Natural killer cell (primary cell): ENCODE measurements at regions not wholly inside any gene's neighbourhood (a gene's known extent, or its start where the extent isn't known, plus 50 kb on each side); places are given as distances from the start of the nearest gene placed in this dataset.

ENCODE experiments used
- ATAC-seq, 3 donors: fragments of 150-1000 bp in 2 of 3; fragments of 200-7000 bp in 1 of 3; cut with Tn5 transposase; 1 replicate in 1 of 3; 2 replicates in 2 of 3; pipeline ENCODE4 v1.10.0; 2021; ENCODE audit warnings: mild to moderate bottlenecking in 2 of 3, moderate library complexity in 2 of 3
- DNase-seq, 2 donors: peaks; one replicate each; pipeline versions ENCODE4 v3.0.0 to v3.0.0-alpha.2; 2013 to 2021; ENCODE audit warnings: mixed read lengths in 1 of 2
- H3K27ac ChIP-seq: one replicate; pipeline ENCODE4 v1.5.1; 2013; ENCODE audit warnings: mild to moderate bottlenecking, low read length
- H3K27me3 ChIP-seq: one replicate; pipeline ENCODE4 v1.6.1; 2013; ENCODE audit warnings: low read length; ENCODE audit not compliant: control insufficient read depth, insufficient read depth
- H3K36me3 ChIP-seq: one replicate; pipeline ENCODE4 v1.6.1; 2013; ENCODE audit warnings: low read length; ENCODE audit not compliant: control insufficient read depth, insufficient read depth
- H3K4me1 ChIP-seq: one replicate; pipeline ENCODE4 v1.6.1; 2013; ENCODE audit warnings: low read length; ENCODE audit not compliant: control insufficient read depth, insufficient read depth
- H3K4me3 ChIP-seq: one replicate; pipeline ENCODE4 v1.5.1; 2013; ENCODE audit warnings: low read length
- H3K9me3 ChIP-seq: one replicate; pipeline ENCODE4 v1.6.1; 2013; ENCODE audit warnings: low read length; ENCODE audit not compliant: control insufficient read depth, insufficient read depth
- H3K27ac Mint-ChIP-seq, 2 donors: one replicate each; pipeline ENCODE4 v1.8.0; 2022; ENCODE audit warnings: mild to moderate bottlenecking in 2 of 2, mixed read lengths in 2 of 2, moderate library complexity in 1 of 2
- H3K27me3 Mint-ChIP-seq, 2 donors: one replicate each; pipeline ENCODE4 v1.8.0; 2022; ENCODE audit warnings: low read depth in 2 of 2, mixed read lengths in 2 of 2
- H3K36me3 Mint-ChIP-seq: one replicate; pipeline ENCODE4 v1.8.0; 2022; ENCODE audit warnings: mixed read lengths
- H3K4me1 Mint-ChIP-seq, 2 donors: one replicate each; pipeline ENCODE4 v1.8.0; 2022; ENCODE audit warnings: mixed read lengths in 2 of 2
- H3K4me3 Mint-ChIP-seq: one replicate; pipeline ENCODE4 v1.8.0; 2022; ENCODE audit warnings: mild to moderate bottlenecking, moderate library complexity, mixed read lengths
- H3K9me3 Mint-ChIP-seq, 2 donors: one replicate each; pipeline ENCODE4 v1.8.0; 2022; ENCODE audit warnings: mixed read lengths in 2 of 2
- CTCF ChIP-seq: fragments of 200-600 bp; IDR thresholded peaks from one replicate; pipeline ENCODE4 v1.8.0; 2022; ENCODE audit warnings: antibody characterized with exemption
- WGBS: methylation state at CpG from one replicate; pipeline ENCODE4 v1.1.7; 2013; ENCODE audit warnings: missing lambda C conversion rate; ENCODE audit not compliant: insufficient coverage; 5-methylcytosine and 5-hydroxymethylcytosine counted together
- intact Hi-C: fragments of 100-400 bp; cut with micrococcal nuclease; formaldehyde crosslinking; loops from one replicate; pipeline ENCODE4 v1.14.2; 2022

GRCh38 chr3:48082580-48083184 lies 66.5 kb upstream of the MAP4 start:
- no peaks in the 10 kb centered on the region for H3K9me3 Mint-ChIP-seq
- no peaks in the 10 kb centered on the region for H3K27me3 Mint-ChIP-seq
- intact Hi-C loops, result no loop called here
- TF ChIP-seq CTCF, result no peak
- 97% methylated on average over 2 of the region's 4 CpGs for WGBS
- Histone ChIP-seq H3K27me3 (no peaks in the 10 kb centered on the region), H3K4me3 (no peak overlapping the region), H3K9me3 (no peaks in the 10 kb centered on the region), H3K36me3 (no peaks in the 10 kb centered on the region), H3K4me1 (peaks cover 6% of the 10 kb centered on the region), H3K27ac (no peak overlapping the region)
- DNase-seq (no peak), ATAC-seq (no peak)
- peaks cover 14 to 16% of the 10 kb centered on the region in 2 donors for H3K4me1 Mint-ChIP-seq
- no peaks in the 10 kb centered on the region for H3K36me3 Mint-ChIP-seq
- H3K27ac Mint-ChIP-seq, result no peak overlapping the region
- no peak overlapping the region for H3K4me3 Mint-ChIP-seq

DNA sequence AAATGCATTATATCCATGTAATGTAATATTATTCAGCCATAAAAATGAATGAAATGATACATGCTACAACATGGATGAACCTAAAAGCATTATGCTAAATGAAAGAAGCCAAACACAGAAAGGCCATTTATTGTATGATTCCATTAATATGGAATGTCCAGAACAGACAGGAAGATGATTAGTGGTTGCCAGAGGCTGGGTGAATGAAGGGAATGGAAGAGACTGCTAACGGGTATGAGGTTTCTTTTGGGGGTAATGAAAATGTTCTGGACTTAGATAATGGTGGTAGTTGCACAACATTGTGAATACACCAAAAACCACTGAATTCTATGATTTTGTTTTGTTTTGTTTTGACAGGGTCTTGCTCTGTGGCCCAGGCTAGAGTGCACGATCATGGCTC lies 61.6 kb upstream of the MAP4 start:
- no peak for TF ChIP-seq CTCF
- no peak overlapping the region for H3K27ac Mint-ChIP-seq
- H3K4me1 Mint-ChIP-seq, result peaks cover 0 to 6% of the 10 kb centered on the region in 2 donors
- Histone ChIP-seq H3K36me3 (no peaks in the 10 kb centered on the region), H3K4me1 (no peaks in the 10 kb centered on the region), H3K27me3 (no peaks in the 10 kb centered on the region), H3K9me3 (no peaks in the 10 kb centered on the region), H3K27ac (no peak overlapping the region), H3K4me3 (no peak overlapping the region)
- no peaks in the 10 kb centered on the region for H3K9me3 Mint-ChIP-seq
- intact Hi-C loops, result no loop called here
- ATAC-seq (no peak), DNase-seq (no peak)
- no peaks in the 10 kb centered on the region for H3K27me3 Mint-ChIP-seq
- no peak overlapping the region for H3K4me3 Mint-ChIP-seq
- 94% methylated on average over 2 of the region's 2 CpGs for WGBS
- H3K36me3 Mint-ChIP-seq, result no peaks in the 10 kb centered on the region

DNA sequence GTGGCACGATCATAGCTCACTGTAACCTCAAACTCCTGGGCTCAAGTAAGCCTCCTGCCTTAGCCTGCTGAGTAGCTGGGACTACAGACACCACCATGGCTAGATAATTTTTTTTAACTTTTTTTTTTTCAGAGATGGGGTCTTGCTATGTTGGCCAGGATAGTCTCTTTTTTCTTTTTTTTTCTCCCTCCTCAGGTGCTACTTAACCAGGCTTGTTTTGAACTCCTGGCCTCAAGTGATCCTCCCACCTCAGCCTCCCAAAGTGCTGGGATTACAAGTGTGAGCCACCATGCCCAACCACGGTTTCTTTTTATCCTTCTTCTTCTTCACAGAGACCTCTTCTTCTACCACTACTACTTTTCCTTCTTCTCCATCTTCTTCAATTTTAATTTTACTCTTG lies 53.8 kb upstream of the MAP4 start:
- TF ChIP-seq CTCF, result no peak
- H3K27me3 ChIP-seq, result no peaks in the 10 kb centered on the region

GRCh38 chr3:48069339-48069738 lies 53.1 kb upstream of the MAP4 start:
- Mint-ChIP-seq H3K27me3 (no peaks in the 10 kb centered on the region), H3K4me3 (no peak overlapping the region), H3K9me3 (no peaks in the 10 kb centered on the region), H3K36me3 (no peaks in the 10 kb centered on the region), H3K4me1 (peaks cover 9 to 13% of the 10 kb centered on the region in 2 donors), H3K27ac (no peak overlapping the region)
- no peak overlapping the region for H3K4me3 ChIP-seq
- no peaks in the 10 kb centered on the region for H3K36me3 ChIP-seq
- H3K9me3 ChIP-seq, result no peaks in the 10 kb centered on the region
- no peaks in the 10 kb centered on the region for H3K27me3 ChIP-seq
- H3K4me1 ChIP-seq, result no peaks in the 10 kb centered on the region
- intact Hi-C loops, result no loop called here
- no peak for TF ChIP-seq CTCF
- ATAC-seq, result no peak
- no peak for DNase-seq
- no peak overlapping the region for H3K27ac ChIP-seq

More for the DNA sequence above, 53.8 kb upstream of the MAP4 start:
- no peak for DNase-seq
- 90% methylated on average over 2 of the region's 2 CpGs for WGBS
- intact Hi-C loops, result no loop called here
- Mint-ChIP-seq H3K4me3 (no peak overlapping the region), H3K9me3 (no peaks in the 10 kb centered on the region), H3K27me3 (no peaks in the 10 kb centered on the region), H3K4me1 (peaks cover 6% of the 10 kb centered on the region in 2 donors), H3K27ac (no peak overlapping the region), H3K36me3 (no peaks in the 10 kb centered on the region)
- Histone ChIP-seq H3K27ac (no peak overlapping the region), H3K4me3 (no peak overlapping the region), H3K4me1 (no peaks in the 10 kb centered on the region), H3K36me3 (no peaks in the 10 kb centered on the region), H3K9me3 (no peaks in the 10 kb centered on the region)
- no peak for ATAC-seq
